ENCODE measurements at regions not wholly inside any gene's neighbourhood (a gene's known extent, or its start where the extent isn't known, plus 50 kb on each side); places are given as distances from the start of the nearest gene placed in this dataset.

DNA sequence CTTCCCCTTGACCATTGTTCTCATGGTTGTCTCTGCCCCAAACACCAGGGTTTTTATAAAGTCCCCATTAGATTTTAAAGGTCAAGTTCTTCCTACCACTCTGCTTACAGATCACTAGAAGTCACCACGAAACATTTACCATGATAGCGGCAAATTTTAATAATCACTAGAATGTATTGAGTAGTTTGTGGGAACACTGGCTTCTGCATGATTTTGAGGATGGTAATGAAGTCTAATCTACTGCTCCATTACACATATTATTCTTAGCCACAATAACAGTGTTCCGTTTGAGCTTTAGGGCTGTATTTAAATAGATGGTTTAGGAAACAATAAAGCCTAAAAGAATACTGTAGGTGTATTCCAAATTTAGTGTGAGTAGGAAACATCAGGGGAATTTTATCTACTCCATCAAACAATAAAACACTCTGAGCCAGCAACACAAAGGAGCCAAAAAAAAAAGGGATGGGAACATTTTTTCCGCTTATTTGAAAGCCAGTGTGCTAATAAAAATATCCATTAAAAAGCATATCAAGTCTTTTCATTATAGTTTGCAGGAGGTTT lies 49.7 kb downstream of the KLF12 start:
- Mint-ChIP-seq H3K4me3 (no peak overlapping the region), H3K27me3 (no peaks in the 10 kb centered on the region), H3K36me3 (ENCODE audit: low read depth) (peaks cover 28% of the 10 kb centered on the region), H3K27ac (peak overlapping the region; percentile 32), H3K4me1 (ENCODE audit: low read depth) (peaks cover 83% of the 10 kb centered on the region), H3K9me3 (no peaks in the 10 kb centered on the region)
- CTCF ChIA-PET, result interaction anchor here (1.0 to 1.4 kb wide), 3 partner anchors 12 to 311 kb away, joined by 3 read pairs; no protein-coding TSS in a partner anchor
- Histone ChIP-seq H3K4me1 (ENCODE audit: insufficient read depth, low read length) (peaks cover 31% of the 10 kb centered on the region), H3K9me3 (ENCODE audit: control insufficient read depth in 1 of 2, insufficient read depth in 1 of 2, low read length in 2 of 2) (no peaks in the 10 kb centered on the region), H3K4me3 (ENCODE audit: low read length) (no peak overlapping the region), H3K36me3 (ENCODE audit: insufficient read depth, low read length) (peaks cover 8% of the 10 kb centered on the region), H3K27ac (ENCODE audit: low read depth in 1 of 2, low read length in 2 of 2) (no peak overlapping the region), H3K27me3 (ENCODE audit: control insufficient read depth in 1 of 2, insufficient read depth in 2 of 2, low read length in 2 of 2) (no peaks in the 10 kb centered on the region)
- POLR2A ChIA-PET, result interaction anchor here (0.7 to 0.9 kb wide), 2 partner anchors 8 to 14 kb away, joined by 3 to 6 read pairs; no protein-coding TSS in a partner anchor
- intact Hi-C loops (cut with DNase I, micrococcal nuclease), result loop anchor here in 1 of 2 experiments (5.0 kb wide), 1 partner anchor 38 kb away; no protein-coding TSS in a partner anchor
- ATAC-seq (ENCODE audit: poor library complexity) (no peak), DNase-seq (no peak)
- no peak for TF ChIP-seq CTCF (IDR thresholded peaks at IDR 0.05)

GRCh38 chr13:74082741-74083160 lies 51.5 kb downstream of the KLF12 start:
- Mint-ChIP-seq H3K9me3 (no peaks in the 10 kb centered on the region), H3K36me3 (ENCODE audit: low read depth) (peaks cover 42% of the 10 kb centered on the region), H3K27me3 (no peaks in the 10 kb centered on the region), H3K27ac (peak overlapping the region; percentile 17), H3K4me1 (ENCODE audit: low read depth) (peaks cover 81% of the 10 kb centered on the region), H3K4me3 (no peak overlapping the region)
- POLR2A ChIA-PET, result no interaction called here
- intact Hi-C loops (cut with DNase I, micrococcal nuclease), result loop anchor here in 1 of 2 experiments (5.0 kb wide), 1 partner anchor 40 kb away; no protein-coding TSS in a partner anchor
- ATAC-seq (ENCODE audit: poor library complexity) (no peak), DNase-seq (no peak)
- Histone ChIP-seq H3K27ac (ENCODE audit: low read depth in 1 of 2, low read length in 2 of 2) (no peak overlapping the region), H3K4me1 (ENCODE audit: insufficient read depth, low read length) (peaks cover 25% of the 10 kb centered on the region), H3K27me3 (ENCODE audit: control insufficient read depth in 1 of 2, insufficient read depth in 2 of 2, low read length in 2 of 2) (no peaks in the 10 kb centered on the region), H3K4me3 (ENCODE audit: low read length) (no peak overlapping the region), H3K36me3 (ENCODE audit: insufficient read depth, low read length) (peaks cover 8% of the 10 kb centered on the region), H3K9me3 (ENCODE audit: control insufficient read depth in 1 of 2, insufficient read depth in 1 of 2, low read length in 2 of 2) (no peaks in the 10 kb centered on the region)
- CTCF ChIA-PET, result interaction anchor here (1.0 to 1.1 kb wide), 3 partner anchors 8 to 28 kb away, joined by 3 read pairs; no protein-coding TSS in a partner anchor
- no peak for TF ChIP-seq CTCF (IDR thresholded peaks at IDR 0.05)

GRCh38 chr13:74080762-74081161 lies 53.4 kb downstream of the KLF12 start:
- H3K4me1 Mint-ChIP-seq (ENCODE audit: low read depth), result peaks cover 86% of the 10 kb centered on the region
- ChIA-PET CTCF (no interaction called here), POLR2A (interaction anchor here (0.8 to 1.0 kb wide), 2 partner anchors 11 to 96 kb away, joined by 3 to 4 read pairs; no protein-coding TSS in a partner anchor)
- H3K4me3 Mint-ChIP-seq, result no peak overlapping the region
- peak overlapping the region; percentile 45 for H3K27ac Mint-ChIP-seq
- Histone ChIP-seq H3K9me3 (ENCODE audit: control insufficient read depth in 1 of 2, insufficient read depth in 1 of 2, low read length in 2 of 2) (no peaks in the 10 kb centered on the region), H3K27ac (ENCODE audit: low read depth in 1 of 2, low read length in 2 of 2) (no peak overlapping the region), H3K4me1 (ENCODE audit: insufficient read depth, low read length) (peaks cover 20% of the 10 kb centered on the region), H3K27me3 (ENCODE audit: control insufficient read depth in 1 of 2, insufficient read depth in 2 of 2, low read length in 2 of 2) (no peaks in the 10 kb centered on the region), H3K36me3 (ENCODE audit: insufficient read depth, low read length) (peaks cover 6% of the 10 kb centered on the region), H3K4me3 (ENCODE audit: low read length) (no peak overlapping the region)
- H3K36me3 Mint-ChIP-seq (ENCODE audit: low read depth), result peaks cover 32% of the 10 kb centered on the region
- intact Hi-C loops (cut with DNase I, micrococcal nuclease), result loop anchor here in 1 of 2 experiments (5.0 kb wide), 1 partner anchor 42 kb away; no protein-coding TSS in a partner anchor
- no peak for TF ChIP-seq CTCF (IDR thresholded peaks at IDR 0.05)
- DNase-seq (peak in 4 of 14 experiments; percentile 27 to 66 (median 40)), ATAC-seq (ENCODE audit: poor library complexity) (peak; percentile 74)
- no peaks in the 10 kb centered on the region for H3K9me3 Mint-ChIP-seq
- H3K27me3 Mint-ChIP-seq, result no peaks in the 10 kb centered on the region
